Activated CD4-positive, alpha-beta T cell treated with anti-CD3 and anti-CD28 coated beads, Interleukin-2, amount 50 U/mL, for 24 hours (primary cell): ENCODE measurements at regions not wholly inside any gene's neighbourhood (a gene's known extent, or its start where the extent isn't known, plus 50 kb on each side); places are given as distances from the start of the nearest gene placed in this dataset.

Source experiments
- DNase-seq, 2 donors: peaks; one replicate each; pipeline ENCODE4 v3.0.0-alpha.2; 2020; ENCODE audit warnings: low read depth in 1 of 2, low spot score in 1 of 2

GRCh38 chr3:127405791-127406190, 117.9 kb upstream of the PRR20G start:
- no peak for DNase-seq

- DNase-seq, result no peak
These were observed 117.3 kb upstream of the PRR20G start for GRCh38 chr3:127405010-127405598.

DNA sequence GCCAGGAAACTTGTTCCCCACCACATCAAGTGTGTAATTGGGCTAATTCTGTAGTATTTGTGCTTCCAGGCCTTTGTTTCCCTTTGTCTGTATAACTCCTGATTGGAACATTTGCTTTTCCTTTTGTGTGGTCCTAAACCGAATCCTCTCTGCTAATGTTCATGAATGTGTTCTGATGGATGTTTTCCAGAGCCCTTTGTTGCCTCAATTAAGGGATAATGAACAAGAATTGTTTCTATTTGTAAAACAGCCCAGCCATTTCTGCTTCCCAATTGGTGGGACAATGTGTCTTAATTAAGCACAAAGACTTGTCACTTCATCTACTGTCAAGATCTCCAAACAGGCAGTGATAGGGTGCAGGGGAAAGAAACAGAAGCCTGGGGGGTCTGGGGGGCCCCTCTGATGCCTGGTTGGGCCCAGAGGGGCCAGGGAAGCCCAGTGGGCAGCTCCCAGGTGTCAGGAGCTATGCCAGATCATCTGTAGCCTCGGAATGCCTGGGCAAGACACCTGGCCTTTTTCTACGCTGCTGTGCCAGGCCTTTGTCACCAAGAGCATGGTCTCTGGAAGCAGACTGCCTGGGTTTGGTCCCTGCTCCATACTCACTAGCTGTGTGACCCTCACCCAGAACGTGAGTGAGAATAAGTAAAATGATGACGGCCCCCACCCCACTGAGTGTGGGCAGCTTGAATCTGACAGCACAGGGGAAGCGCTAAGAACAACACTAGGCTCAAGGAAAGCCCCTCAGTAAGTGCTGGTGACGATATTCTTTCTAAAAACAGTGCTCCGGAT, 116.6 kb upstream of the PRR20G start:
- DNase-seq, result no peak

GRCh38 chr3:127403795-127404194, 115.9 kb upstream of the PRR20G start:
- no peak for DNase-seq

GRCh38 chr3:127399154-127399553, 111.3 kb upstream of the PRR20G start:
- no peak for DNase-seq

DNA sequence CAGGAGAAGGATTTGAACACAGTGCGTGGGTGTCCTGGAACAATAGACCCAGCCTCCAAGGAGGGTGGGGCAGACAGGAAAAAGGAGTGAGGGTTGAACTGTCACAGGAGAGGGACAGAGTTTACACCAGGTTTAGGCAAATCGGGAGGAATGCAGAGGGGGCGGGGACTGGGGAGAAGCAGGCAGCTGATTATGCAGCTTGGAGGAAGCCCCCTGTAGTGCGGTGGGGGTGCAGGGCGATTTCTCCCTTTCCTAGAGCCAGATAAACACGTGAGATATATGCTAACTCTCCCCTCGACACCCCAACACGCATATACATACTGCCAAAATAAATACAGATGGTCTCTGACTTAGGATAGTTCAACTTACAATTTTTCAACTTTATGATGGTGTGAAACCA, 108.6 kb upstream of the PRR20G start:
- no peak for DNase-seq

GRCh38 chr3:127395663-127396355, 108.0 kb upstream of the PRR20G start:
- no peak for DNase-seq

GRCh38 chr3:127394984-127395662, 107.3 kb upstream of the PRR20G start:
- no peak for DNase-seq

DNA sequence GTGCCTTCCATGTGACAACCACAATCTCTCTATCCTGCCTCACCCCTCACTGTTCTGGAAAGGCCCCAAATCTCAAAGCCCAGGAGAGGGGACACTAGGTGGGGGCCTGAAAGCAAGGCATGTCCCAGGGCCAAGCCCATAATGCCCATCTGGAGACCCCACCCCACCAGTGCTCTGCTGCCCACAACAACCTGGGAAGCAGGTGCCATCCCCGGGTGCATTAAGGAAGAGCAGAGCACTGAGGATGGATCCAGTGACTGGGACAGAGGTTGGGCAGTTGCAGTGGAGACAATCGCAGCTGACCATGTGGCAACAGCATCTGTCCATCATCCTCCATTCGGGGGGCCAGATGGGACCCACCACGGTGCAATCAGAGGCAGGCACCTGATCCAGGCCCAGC, 106.2 kb upstream of the PRR20G start:
- no peak for DNase-seq

DNA sequence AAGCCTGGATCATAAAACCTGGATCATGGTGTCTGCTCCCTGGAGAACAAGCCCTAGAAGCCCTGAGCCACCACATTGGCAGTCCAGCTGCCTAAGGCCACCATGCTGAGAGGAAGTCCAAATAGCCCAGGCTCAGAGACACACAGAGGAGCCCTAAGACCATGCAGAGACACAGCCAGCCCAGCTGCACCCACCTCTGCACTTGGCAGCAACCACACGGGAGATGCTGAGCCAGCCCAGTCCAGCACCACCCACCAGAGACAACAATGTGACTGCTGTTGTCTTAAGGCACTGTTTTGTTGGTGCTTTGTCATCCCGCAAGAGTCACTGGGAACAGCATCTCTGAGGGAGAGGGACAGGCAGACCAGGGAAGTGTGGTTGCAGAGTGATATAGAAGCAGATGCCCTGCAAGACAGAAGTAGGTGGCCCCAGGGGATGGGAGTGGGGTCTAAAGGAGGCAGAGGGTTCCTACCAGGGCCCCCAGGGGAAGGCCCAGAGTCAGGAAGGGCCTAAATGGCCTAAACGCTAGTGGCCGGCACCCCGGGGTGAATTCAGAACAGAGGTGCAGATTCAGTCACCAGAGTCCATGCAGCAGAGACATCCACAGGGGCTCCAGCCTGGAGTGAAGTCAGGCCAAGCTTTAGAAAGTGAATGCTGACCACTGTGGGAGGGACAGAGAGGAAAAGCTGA, 105.4 kb upstream of the PRR20G start:
- DNase-seq, result no peak

GRCh38 chr3:127392156-127392490, 104.3 kb upstream of the PRR20G start:
- DNase-seq, result no peak

DNA sequence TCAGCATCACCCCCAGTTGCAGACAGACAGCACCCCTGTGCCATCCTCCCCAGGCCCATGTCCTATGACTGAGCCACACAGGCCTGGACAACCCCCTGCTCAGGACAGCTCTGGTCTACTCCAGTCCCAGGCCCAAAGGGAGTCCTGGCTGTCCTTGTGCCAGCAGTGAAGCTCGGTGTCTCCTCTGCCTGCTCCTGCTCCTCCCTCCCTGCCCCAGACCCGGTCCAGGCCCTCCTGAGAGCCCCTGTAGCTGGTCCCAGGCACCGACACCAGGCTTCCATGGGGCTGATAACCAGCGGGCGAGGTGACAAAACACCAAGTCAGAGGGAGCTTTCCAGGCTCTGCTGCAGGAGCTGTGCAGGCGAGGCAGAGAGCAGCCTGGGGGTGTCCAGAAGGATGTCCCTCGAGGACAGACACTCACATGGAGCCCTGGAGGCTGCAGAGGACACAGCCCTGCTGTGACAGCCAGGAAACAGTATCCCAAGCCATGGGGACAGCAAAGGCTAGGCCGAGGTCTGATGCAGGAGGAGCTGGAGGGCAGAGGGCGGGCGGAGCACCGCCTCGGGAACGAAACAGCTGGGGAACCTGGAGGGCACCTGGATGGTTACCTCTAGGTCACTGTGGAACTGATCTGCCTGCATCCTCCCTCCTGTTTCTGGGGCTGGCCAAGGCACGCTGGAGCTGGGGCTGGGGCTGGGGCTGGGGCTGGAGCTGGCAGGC, 103.8 kb upstream of the PRR20G start:
- no peak for DNase-seq

GRCh38 chr3:127390365-127391025, 102.6 kb upstream of the PRR20G start:
- no peak for DNase-seq

DNA sequence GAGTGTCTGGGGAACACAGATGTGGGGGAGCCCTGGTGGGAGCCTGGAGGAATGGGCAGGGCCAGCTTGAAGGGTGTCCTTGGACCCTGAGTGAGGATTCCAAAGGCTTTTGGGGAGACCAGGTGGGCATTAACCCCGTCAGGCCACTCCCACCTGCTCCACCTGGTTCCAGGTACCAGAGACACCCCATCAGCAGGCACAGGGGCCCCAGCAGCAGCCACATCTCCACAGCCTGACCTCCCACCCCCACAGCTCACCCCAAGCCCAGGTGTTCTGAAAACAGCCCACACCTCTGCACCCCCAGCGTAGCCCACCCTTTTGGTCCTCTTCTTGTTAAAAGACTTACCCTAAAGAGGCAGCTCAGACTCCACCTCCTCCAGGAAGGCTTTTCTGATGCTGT, 102.1 kb upstream of the PRR20G start:
- no peak for DNase-seq

DNA sequence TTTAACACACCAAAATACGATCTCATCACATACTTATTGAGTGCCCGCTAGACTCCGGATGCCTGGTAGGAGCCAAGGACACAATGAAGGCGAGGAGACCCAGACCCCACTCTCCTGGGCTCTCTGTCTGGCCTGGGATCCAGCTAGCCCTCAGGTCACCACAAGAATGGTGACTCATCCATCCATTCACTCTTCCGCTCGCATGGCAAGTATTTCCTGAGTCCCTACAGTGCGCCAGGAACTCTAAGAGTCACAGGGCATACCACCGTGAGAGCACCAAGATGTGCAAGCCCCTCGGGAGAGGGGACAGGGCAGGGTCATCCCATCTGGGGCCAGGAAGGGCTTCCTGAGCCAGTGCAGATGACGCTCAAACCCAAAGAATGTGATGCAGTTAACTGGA, 101.6 kb upstream of the PRR20G start:
- DNase-seq, result no peak

DNA sequence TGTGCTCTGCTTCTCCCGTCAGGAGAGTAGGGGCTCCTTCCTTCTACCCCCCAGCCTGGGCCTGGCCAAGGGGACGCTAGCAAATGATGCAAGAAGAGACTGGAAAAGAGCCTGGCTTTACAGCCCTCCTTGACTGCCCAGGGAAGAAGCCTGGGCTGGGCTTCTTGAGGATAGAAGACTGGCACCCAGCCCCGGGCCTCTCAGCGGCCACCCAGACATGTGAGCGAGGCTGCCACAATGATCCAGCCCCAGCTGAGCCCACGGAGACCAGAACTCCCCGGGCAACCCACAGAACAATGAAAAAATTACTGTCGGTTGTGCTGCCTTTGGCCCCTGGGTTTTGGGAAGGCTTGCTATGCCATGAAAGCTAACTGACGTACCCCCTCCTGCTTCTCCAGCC, 100.6 kb upstream of the PRR20G start:
- no peak for DNase-seq

DNA sequence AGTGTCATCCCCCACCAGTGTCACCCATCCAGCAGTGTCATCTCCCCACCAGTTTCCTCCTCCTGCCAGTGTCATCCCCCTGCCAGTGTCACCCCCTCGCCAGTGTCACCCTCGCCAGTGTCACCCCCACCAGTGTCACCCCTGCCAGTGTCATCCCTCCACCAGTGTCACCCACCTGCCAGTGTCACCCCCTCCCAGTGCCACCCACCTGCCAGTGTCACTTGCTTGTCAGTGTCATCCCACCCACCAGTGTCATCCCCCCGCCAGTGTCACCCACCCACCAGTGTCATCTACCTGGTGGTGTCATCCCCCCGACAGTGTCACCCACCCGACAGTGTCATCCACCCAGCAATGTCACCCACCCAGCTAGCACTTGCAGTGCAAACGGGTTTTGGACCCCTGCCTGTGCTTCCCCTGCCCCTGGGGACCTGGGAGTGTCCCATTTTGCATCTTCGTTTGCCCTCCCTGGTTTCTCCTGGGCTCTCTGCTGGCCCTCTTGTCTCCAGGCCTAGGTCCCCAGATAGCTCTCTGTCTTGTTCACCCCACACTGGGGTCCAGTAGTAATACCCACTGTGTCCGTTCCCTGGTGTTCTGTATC, 99.8 kb upstream of the PRR20G start:
- no peak for DNase-seq

DNA sequence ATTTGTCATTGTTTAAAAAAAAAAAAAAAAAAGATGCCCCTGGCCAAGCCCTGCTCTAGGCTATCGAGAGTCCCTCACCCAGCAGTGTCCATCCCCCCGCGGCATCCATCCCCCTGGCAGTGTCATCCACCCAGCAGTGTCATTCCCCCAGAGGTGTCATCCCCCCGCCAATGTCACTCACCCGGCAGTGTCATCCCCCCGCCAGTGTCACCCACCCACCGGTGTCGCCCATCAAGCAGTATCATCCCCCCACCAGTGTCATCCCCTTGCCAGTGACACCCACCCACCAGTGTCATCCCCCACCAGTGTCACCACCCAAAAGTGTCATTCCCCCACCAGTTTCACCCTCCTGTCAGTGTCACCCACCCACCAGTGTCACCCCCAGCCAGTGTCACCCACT, 99.3 kb upstream of the PRR20G start:
- DNase-seq, result no peak

GRCh38 chr3:127386490-127386889, 98.6 kb upstream of the PRR20G start:
- DNase-seq, result no peak

DNA sequence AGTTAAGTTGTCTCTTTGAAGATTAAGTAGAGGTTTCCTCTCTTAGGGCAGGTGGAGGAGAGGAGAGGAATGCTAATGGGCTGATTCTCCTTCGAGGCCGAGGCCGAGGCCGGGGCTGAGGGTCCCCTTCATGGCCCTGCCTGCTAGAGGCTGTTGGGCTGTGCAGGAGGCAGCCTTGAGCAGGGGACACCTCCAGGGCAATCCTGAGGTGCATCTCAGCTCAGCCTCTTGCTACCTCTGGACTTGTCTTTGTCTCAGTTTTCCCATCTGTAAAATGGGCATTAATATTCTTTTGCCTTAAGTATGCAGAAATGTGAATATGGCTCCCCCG, 97.7 kb upstream of the PRR20G start:
- DNase-seq, result no peak
